ENCODE measurements at regions not wholly inside any gene's neighbourhood (a gene's known extent, or its start where the extent isn't known, plus 50 kb on each side); places are given as distances from the start of the nearest gene placed in this dataset.

- TF ChIP-seq CSRNP2 (CRISPR knock-in tag; conservative IDR thresholded peaks at IDR 0.05; ENCODE audit: low read depth) (no peak), BHLHE40 (IDR thresholded peaks at IDR 0.05; ENCODE audit: low read length) (no peak), ZNF496 (CRISPR knock-in tag; IDR thresholded peaks at IDR 0.05; ENCODE audit: insufficient replicate concordance) (no peak), PLRG1 (conservative IDR thresholded peaks at IDR 0.05) (no peak), DR1 (CRISPR knock-in tag; IDR thresholded peaks at IDR 0.05) (no peak), ZNF446 (CRISPR knock-in tag; IDR thresholded peaks at IDR 0.05) (no peak), KLF9 (CRISPR knock-in tag; IDR thresholded peaks at IDR 0.05; ENCODE audit: low read depth) (no peak), RELA (CRISPR knock-in tag; IDR thresholded peaks at IDR 0.05) (no peak), ZBTB14 (CRISPR knock-in tag; IDR thresholded peaks at IDR 0.05) (no peak)
Observed at GRCh38 chr10:128928231-128928836, 538.7 kb upstream of the MGMT start (continued).

- Histone ChIP-seq H2AFZ (ENCODE audit: low read length) (no peak overlapping the region), H3K9me3 (ENCODE audit: low read length) (peaks cover 15% of the 10 kb centered on the region; the same call in 1 of the 2 replicates), H3K36me3 (replicated peaks in 1 of 2; ENCODE audit: control insufficient read depth in 1 of 2, insufficient read depth in 2 of 2, low read length in 2 of 2) (no peaks in the 10 kb centered on the region), H3K4me1 (ENCODE audit: insufficient read depth, low read length) (no peaks in the 10 kb centered on the region), H3K27me3 (ENCODE audit: control insufficient read depth in 1 of 2, insufficient read depth in 2 of 2, low read length in 2 of 2) (peaks cover 0 to 18% of the 10 kb centered on the region in 2 experiments; a peak in 1 of 5 replicates), H3K27ac (ENCODE audit: extremely low read length, insufficient read depth, low read length) (no peak overlapping the region), H3K4me3 (replicated peaks in 1 of 3; ENCODE audit: insufficient read depth in 1 of 3, low read depth in 2 of 3, low read length in 3 of 3) (no peak overlapping the region), H3K79me2 (ENCODE audit: insufficient read depth, low read length) (no peaks in the 10 kb centered on the region), H3K4me2 (ENCODE audit: low read depth, low read length) (no peak overlapping the region), H3K9ac (ENCODE audit: insufficient read depth, low read depth, low read length) (no peak overlapping the region), H4K20me1 (ENCODE audit: insufficient read depth, low read length) (no peaks in the 10 kb centered on the region)
- CTCF ChIA-PET (ENCODE audit: low intra/inter-chr PET ratio, low total read pairs), result no interaction called here
- DNase-seq (ENCODE audit: low spot score) (no peak), FAIRE-seq (no peak), ATAC-seq (no peak)
- intact Hi-C loops (cut with micrococcal nuclease; ENCODE audit: unreplicated experiment), result no loop called here
- in situ Hi-C loops (cut with HindIII; ENCODE audit: extremely low pct_ligation_motif_present, low pct_unique_long_range_greater_than_20kb), result no loop called here
- BruUV-seq (replicated peaks), result no TSS peak
- TF ChIP-seq ZBED4 (CRISPR knock-in tag; IDR thresholded peaks at IDR 0.05; ENCODE audit: borderline replicate concordance) (no peak), SAFB2 (CRISPR knock-in tag; IDR thresholded peaks at IDR 0.05; ENCODE audit: borderline replicate concordance, low read depth) (no peak), MAFF (IDR thresholded peaks at IDR 0.05; ENCODE audit: low read depth, low read length) (no peak), THAP11 (CRISPR knock-in tag; IDR thresholded peaks at IDR 0.05) (no peak), MIXL1 (CRISPR knock-in tag; IDR thresholded peaks at IDR 0.05) (no peak)
- 26% methylated on average over 8 of the region's 8 CpGs for WGBS (ENCODE audit: low lambda C conversion rate)
- POLR2A ChIA-PET, result no interaction called here
Observed at GRCh38 chr10:128929131-128929530, 537.9 kb upstream of the MGMT start.

All from HepG2 (cell line).